Endometrium (tissue), 2 donors: ENCODE measurements at regions not wholly inside any gene's neighbourhood (a gene's known extent, or its start where the extent isn't known, plus 50 kb on each side); places are given as distances from the start of the nearest gene placed in this dataset.

ENCODE experiments used
- FAIRE-seq: peaks from 2 replicates; lab custom pipeline; 2012; peaks lifted over from hg19 to GRCh38; lab: Jason Lieb, UNC
- donor health status: control.
- donor health status: control.

DNA sequence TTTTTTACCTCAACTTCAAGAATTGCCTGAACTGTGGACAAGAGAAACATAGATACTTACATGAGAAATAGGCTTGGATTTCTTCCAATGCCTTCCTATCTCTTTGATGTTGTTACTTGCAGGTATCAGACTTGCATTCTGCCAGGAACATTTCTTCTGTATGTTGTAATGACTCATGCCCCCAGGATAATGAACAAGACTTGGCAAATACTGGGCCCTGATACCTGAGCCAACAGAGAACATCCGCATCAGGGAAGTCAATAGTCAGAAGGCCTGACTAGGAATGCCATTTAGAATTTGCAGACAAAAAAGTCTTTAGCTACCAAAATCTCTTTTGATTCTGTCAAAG is 273.7 kb upstream of the KIRREL3 start:
- no peak for FAIRE-seq

DNA sequence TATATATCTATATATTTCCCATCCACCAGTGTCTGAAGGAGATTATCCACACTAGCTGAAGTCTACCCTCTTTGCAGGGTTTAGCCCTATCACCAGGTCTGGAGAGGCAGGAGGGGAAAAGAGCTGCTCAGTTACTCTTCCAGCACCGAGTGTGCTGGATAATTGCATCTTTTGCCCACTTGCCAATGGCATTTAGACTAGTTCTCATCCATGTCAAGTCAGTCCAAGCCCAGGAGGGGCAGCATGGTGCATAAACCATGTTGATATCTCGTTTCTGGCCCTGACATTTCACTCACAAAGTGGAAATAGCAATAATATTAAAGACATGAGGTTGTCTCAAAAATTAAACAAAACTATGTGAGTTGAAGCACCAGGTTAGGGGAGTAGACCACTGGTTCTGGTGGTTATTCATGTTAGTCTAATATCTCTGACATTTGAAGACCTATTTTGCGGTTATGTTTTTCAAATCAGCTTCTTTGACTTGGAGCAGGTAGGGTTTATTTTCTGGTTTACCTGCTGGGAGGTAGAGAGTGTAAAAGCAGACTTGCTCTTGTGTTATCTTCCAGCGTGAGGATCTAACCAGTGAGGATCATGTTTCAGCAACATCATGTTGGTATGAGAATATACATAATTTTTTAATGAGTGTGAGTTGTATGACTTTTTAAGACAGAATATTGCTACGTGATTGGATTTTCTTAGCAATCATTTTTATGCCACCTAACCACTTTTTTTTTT is 273.2 kb upstream of the KIRREL3 start:
- FAIRE-seq: no peak

DNA sequence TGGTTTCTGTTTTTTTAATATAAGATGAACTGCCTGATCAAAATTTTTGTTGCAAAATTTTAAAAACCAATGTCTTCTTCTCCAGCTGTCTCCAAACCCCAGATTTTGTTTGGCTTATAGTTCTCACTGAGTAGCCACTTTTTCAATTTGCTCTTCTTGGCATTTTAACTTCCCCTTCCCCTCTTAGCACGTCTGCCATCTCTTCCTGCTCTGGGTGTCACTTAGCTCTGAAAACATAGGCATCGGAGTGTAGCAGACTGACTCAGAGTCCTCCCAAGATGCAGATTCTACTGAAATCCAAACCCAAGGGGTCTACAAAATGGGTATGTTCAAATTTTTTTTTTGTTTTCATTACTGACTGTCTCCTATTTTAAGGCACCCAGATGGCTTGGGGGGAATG is 270.3 kb upstream of the KIRREL3 start:
- FAIRE-seq: no peak

DNA sequence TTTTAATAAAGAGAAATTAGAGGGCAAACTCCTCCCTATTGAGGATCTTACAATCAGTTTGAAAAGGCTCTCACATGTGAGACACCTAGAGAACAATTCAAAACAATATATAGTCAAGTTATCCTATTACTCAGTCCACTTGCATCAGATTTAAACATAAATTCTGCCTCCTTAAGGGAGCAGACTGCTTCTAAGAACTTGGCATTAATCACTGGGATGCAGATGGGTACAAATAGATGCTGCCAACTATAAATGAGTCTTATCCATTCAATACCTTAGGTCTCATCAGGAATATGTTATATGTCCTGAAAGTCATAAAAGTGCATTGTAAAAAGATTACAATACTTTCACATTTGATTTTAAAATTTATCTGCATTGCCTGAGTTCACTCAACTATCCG is 269.3 kb upstream of the KIRREL3 start:
- no peak for FAIRE-seq

DNA sequence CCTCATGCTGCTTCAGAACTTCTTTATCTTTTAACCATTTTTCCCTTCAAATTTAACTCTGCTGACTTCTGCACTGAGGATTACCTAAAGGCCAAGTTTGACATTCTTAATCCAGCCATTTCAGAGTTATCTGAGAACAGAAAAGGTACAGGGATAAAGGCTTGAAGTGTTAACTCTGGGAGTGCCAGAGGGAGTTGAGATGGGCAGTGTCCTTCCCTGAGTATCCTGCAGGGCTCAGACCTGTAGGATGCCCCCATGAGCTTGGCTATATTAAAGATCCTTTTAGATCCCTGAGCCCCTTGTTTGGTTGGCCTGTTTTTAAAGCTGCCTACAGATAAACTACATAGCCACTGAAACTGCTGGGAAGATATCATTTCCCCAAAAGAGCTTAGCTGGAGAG is 268.4 kb upstream of the KIRREL3 start:
- FAIRE-seq: no peak

DNA sequence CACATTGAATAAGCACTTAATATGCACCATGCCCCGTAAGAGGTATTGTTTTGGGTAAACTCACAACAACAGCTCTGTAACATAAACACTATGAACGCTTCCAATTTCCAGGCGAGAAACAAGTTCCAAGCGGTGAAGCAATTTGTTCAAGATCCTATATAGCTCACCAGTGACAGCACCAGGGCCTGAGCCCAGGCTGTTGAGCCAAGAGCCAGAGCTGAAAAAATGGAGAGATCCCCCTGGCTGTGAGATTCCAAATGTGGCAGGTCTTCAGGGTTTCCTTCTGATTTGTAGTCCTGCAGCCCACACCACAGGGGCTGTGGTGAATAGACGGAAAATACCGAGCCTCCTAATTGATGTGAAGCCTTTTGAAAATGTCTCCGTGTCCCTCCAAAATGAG is 268.0 kb upstream of the KIRREL3 start:
- FAIRE-seq: no peak

DNA sequence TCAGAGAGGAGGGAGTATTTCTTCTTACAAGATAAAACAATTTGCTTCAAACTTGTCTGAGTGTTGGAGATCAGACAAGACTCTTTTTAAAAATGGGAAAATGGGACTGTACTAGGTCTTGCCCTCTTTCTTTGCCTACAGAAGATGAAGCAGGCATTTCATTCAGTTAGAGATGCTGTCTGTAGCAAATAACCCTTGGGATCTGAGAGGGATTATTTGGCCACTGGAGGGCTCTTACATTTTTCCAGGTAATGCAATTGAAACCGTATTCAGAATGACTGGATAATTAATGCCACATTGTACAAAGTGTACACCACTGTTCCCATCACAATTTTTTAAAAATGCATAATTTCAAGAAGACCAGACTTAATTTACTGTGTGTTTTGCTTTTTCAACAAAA is 258.5 kb upstream of the KIRREL3 start:
- FAIRE-seq: no peak

DNA sequence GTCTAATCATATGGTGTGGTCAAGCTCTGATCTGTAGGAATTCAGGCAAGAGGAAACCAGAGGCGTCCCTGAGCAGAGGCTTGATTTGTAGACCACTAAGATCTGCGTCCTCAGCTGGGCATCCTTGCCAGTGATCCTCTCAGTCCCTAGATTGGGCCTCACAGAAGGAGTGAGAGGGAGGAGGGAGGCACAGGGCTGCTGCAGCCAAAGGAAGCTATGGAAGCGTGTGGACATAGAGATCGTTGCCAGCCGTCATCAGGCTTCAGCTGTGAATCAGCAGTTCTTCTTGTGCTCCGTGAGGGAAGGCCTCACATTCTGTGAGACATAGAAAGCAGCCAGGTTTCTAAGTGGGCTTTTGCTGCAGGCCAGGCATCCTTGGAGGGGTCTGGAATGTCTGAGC is 254.6 kb upstream of the KIRREL3 start:
- no peak for FAIRE-seq

DNA sequence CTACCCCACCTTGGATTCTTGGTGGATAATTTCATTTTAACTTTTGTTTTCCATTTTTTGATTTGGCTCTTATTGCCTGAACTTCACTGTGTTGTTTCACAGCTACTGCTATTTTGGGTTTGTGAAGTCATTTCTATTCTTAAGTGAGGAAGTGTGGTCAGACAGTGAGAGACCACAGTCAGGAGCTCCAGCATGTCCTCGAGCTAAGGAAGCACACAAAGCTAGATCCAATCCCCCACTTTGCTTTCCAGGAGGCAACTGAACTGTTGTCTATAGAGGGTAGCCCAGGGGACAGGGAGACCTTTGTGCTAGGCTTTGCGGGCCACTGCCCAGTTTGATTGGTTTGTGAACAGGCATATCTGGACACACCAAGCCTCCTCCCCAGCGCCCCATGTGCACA is 251.8 kb upstream of the KIRREL3 start:
- FAIRE-seq: no peak

DNA sequence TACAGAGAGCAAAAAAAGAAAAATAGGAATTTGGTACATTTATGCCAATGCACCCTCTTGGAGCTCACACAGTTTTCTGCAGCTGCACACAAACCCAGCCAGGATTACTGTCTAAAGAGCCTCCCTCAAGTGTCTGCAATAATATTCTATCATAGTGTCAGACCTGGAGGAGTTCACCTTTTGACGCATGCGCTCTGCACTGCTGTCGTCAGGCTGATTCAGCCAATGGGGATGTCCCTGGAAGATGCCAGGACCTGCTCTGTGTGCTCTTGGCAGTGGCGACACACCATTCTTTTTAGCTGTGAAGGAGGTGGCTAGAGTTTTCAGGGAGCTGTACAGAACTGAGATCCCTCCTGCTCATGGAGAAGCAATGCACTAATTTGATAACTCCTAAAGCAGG is 249.0 kb upstream of the KIRREL3 start:
- FAIRE-seq: no peak

DNA sequence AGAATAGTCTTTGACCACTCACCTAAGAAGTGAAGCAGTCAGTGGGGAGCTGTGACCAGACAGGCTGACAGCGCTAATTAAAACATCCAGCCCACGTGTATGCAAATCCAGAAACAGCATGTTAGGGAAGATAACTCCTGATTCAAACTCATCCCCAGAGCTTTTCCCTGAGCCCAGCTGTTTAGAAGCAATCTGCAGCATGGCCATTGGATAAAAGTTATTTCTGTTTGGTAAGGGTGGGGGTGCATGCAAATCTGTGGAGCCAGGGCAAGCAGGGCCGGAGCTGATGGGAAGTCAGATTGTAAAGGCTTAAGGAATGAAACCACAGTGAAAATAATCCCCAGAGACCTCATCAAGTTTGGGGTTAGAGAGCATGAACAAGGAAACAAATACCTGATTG is 247.9 kb upstream of the KIRREL3 start:
- FAIRE-seq: no peak

DNA sequence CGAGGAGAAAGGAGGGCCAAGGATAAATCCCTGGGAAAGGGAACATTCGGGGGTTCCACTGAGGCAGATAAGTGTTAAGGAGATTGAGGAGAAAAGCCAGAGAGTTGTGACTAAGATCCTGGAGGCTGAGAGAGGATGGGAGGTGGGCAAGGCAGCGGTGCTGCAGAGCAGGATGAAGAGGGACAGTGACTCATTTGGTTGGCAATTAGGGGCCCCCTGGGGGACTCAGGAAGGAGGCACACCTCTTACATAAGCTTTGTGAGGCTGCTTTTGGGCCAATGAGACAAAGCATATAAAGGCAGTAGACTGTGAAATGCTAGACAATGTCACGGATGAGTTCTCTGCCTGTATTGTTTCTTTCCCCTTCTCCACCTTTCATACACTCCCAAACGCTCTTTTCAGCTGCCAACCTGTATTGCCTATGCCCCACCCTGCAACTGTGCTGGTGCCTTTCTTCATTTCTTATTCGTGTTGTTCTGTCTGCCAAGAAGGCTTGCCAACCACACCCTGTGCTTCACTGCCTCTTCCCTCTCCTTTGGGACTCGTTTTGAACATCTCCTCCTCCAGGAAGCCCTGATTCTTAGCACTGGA is 246.8 kb upstream of the KIRREL3 start:
- no peak for FAIRE-seq

DNA sequence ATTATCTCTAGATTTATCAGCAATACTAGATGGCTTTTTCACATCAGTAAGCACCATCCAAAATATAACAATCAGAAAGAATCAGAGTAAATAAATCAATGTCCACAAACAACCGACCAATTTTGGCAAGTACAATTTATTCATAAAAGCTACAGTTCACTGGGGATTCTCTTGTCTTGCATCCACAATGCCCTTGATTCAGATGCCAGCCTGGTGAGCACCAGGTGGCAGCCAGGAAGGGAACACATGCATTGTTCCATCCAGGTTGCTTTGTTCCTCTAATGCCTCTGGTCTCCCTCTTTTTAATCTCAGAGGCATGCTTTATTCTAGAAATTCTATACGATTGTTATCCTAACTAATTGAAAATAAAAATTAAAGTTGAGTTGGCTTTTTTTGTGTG is 242.1 kb upstream of the KIRREL3 start:
- no peak for FAIRE-seq

DNA sequence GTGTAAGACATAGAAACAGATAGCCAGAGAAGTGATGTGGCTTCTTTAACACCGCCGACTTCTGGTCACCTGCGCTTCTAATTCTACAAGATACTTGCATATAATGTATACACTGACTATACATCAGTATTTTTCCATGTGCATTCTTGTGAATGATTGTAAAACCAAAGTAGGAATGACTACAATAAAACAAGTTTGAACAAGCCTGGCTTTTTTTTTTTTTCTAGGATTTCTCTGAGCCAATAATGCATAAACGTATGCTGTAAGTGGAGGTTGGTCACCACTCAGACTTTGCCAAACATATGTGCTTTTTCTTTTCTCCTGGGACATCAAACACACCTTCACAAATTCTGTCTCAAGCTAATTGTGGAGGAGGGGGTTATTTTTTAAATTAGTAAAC is 237.8 kb upstream of the KIRREL3 start:
- FAIRE-seq: no peak

DNA sequence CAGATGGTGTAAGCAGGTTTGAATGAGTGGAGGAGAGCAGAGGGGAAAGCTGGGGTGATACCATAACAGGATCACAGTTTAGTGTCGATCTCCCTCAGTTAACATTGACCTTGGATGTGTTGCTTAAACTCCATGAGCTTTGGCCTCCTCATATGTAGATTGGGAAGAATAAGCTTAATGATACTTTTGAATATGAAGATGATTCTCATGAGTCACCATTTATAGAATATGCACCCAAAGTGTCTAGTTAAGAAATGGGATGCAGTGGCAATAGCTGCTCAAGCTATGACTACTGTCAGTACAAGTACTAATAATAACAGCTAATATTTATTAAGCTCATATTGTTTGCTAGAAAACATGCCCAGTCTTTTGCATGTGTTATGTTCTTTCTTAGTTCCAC is 236.2 kb upstream of the KIRREL3 start:
- FAIRE-seq: no peak

DNA sequence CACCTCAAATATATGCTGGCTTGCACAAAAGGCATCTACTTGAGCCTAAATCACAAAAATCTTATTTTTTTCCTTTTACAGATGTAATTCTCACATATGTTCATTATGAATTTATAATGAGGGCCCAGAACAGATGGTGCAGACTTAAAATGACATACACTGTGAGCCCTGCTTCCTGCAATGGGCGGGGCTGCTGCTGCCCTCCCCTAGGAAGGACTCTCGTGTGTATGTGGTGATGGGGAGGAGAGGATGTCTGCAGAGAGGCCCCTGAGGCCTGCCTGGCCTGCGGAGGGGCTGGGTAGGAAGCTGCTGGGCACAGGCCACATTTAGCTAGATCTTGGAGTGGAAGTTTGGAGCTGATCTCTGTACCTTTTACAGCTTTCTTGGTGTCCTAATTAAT is 233.4 kb upstream of the KIRREL3 start:
- FAIRE-seq: no peak

DNA sequence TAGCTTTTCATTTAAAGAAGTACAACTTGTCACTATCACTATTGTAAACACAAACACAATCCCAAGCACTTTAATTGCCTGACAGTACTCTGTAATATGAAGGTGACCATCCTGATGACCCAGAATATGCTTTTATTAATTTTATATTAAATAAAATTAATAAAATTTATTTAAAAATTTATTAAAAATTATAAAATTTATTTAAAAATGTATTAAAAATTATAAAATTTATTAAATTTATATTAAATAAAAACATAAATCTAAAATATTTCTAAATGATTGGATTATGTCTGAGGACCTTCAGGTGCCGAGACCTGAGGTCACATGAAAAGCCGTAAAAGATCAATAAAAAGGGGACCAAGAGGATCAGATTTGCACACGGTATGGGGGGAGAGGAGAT is 229.8 kb upstream of the KIRREL3 start:
- no peak for FAIRE-seq

DNA sequence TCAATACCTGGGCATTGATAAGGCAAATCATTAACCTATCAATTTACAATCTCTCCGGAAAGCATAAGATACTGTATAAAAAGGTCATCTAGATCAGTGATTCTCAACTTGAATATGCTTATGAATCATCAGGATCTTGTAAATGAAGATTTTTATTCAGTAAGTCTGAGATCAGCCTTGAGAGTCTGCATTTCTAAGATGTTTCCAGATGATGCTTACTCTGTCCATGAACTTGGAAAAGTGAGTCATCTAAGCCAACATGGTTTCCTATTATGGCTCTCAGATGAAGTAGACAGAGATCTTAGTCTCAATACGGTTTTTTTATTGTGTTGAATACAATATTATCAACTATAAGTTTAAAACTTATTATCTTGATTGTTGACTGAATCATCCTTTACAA is 226.4 kb upstream of the KIRREL3 start:
- FAIRE-seq: no peak

DNA sequence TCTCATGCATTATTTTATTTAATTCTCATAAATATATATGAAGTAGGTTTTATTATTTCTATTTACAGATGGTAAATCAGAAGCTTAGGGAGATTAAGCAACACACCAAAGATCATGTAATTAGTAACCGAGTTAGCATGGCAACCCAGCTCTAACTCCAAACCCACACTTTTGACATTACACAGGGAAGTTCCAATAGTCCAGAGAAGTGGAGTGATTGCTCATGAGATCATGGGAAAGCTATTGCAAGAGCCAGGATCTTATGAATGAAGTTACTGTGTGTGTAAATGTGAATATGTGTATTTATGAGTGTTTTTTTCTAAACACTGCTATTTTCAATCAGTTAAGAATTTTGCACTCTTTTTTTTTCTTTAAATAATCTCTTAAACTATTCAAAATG is 225.8 kb upstream of the KIRREL3 start:
- no peak for FAIRE-seq

DNA sequence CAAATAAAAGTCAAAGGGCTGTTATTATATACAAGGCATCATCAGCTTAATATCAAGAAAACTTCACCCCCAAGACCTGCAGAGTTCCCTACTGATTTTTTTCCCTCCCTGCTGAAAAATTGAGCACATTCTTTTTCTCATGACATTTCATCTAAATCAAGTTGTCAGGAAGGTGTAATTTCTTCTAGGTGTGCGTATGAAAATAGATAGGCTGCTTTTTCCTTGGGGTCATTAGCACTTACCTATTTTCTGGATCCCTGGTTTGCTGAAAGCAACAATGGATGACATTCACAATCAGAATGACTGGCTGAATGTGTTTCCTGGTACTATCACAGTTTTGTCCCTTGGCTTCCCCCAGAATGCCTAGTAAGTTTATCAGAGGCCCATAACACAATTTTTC is 225.0 kb upstream of the KIRREL3 start:
- no peak for FAIRE-seq

DNA sequence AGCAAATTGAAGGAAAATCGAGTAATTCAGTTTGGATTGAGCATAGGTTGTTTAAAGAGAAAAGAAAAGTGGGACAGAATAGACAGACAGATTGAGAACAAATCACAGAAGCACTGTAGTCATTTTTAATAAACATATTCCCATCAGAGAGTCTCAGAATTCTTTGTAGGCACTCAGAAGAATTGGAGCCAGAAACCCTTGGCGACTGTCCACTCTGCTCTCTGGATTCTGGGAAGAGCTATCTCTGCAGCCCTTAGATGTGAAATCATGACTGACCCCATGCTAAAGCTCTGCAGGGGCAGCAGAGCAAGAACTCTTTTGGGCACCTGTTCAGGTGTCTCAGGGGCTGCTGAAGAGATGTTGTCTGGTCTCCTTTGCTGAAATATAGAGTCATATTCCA is 223.7 kb upstream of the KIRREL3 start:
- no peak for FAIRE-seq

DNA sequence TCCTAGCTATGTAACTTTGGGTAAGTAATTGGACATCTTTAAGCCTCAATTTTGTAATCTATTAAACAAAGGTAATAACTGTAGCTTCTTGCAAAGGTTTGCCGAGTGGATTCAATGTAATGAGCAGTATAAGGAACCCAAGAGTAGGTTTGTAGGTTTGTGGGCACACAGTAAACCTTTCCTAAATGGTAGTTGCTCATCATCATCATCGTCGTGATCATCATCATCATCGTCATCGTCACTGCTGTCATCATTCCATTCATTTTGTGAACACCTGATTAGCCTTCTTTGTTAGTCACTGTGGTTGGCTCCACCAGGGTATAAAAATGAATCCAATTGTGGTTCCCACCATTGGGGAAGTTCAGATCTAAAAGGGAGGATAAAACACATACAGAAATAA is 223.1 kb upstream of the KIRREL3 start:
- FAIRE-seq: no peak

DNA sequence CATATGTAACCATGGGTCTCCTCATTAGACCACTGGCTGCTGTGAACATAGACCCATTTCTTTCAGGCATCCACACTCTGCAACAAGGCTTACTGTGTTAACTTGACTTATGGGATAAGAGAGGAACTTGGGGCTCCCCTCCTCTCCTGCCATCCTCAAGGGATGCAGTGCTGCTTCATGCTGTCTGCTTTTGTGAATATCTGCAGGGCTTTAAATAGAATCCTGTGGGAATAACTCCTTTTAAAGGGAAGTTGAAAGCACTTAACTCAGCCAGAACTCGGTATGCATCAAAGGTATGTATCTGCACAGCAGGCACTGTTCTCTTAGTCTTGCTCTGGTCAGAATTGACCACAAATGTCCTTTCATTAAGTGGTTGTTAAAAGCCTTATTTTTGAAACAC is 222.5 kb upstream of the KIRREL3 start:
- FAIRE-seq: no peak

DNA sequence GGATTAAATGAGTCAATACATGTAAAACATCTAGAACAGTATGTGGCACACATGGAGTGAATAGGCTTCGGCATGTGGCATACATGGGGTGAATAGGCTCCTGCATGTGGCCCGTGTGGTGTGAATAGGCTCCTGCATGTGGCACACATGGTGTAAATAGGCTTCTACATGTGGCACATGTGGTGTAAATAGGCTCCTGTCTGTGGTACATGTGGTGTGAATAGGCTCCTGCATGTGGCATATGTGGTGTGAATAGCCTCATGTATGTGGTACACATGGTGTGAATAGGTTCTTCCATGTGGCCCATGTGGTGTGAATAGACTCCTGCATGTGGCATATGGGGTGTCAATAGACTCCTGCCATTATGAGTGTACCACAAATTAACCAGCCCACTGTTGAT is 219.1 kb upstream of the KIRREL3 start:
- no peak for FAIRE-seq

DNA sequence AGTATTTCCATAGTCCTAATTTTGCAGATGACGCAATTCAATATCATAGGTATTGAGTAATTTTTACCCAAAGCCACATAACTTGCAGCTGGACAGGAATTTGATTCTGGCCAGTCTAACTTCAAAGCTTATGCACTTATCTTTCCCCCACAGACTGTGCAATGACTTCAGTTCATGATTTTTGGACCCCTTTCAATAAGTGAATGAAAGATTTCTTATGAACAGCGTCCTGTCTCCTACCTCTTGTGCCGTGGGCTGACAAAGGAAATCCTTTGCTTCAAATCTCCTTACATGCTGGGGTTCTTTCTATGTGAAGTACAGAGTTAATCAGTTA is 217.7 kb upstream of the KIRREL3 start:
- FAIRE-seq: no peak
